ENCODE measurements at regions not wholly inside any gene's neighbourhood (a gene's known extent, or its start where the extent isn't known, plus 50 kb on each side); places are given as distances from the start of the nearest gene placed in this dataset.

DNA sequence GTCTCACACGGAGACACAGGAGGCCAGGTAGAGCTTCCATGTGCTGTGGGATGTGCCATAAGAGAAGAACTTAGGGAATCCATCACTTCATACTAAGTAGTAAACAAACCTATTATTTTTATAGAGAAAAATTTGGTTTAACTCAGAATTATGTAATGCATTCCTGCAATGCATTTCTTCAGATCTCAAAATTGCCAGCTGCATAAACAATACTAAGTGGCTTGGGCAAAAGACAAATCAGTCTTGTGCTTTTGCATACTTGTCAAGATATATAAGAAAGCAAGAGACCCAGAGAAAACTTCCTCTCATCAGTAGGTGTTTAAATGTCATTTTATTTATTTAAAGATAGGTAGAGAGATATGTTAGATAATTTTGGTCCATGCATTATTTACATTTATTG, 382.1 kb upstream of the CTSO start:
- TF ChIP-seq CTCF (conservative IDR thresholded peaks at IDR 0.05; ENCODE audit: low read depth, low read length), result no peak
- no peak for TF ChIP-seq USF2 (IDR thresholded peaks at IDR 0.05; ENCODE audit: low read depth, low read length)
- TF ChIP-seq MAFK (IDR thresholded peaks at IDR 0.05; ENCODE audit: low read depth, low read length), result no peak
- TF ChIP-seq CEBPB (IDR thresholded peaks at IDR 0.05; ENCODE audit: low read depth, low read length), result no peak
- TF ChIP-seq CHD1 (IDR thresholded peaks at IDR 0.05; ENCODE audit: low read depth, low read length), result no peak
- no peak for TF ChIP-seq ELK1 (IDR thresholded peaks at IDR 0.05; ENCODE audit: borderline replicate concordance, low read depth, low read length)
- no peak for TF ChIP-seq SMC3 (IDR thresholded peaks at IDR 0.05; ENCODE audit: low read depth, low read length)
- TF ChIP-seq RFX5 (IDR thresholded peaks at IDR 0.05; ENCODE audit: low read depth, low read length), result no peak
- no peak for TF ChIP-seq RAD21 (IDR thresholded peaks at IDR 0.05; ENCODE audit: low read length)
- TF ChIP-seq MXI1 (IDR thresholded peaks at IDR 0.05; ENCODE audit: borderline replicate concordance, low read depth, low read length), result no peak
- no peak for TF ChIP-seq NFE2L2 (IDR thresholded peaks at IDR 0.05; ENCODE audit: low read depth, low read length)
- TF ChIP-seq RCOR1 (IDR thresholded peaks at IDR 0.05; ENCODE audit: insufficient replicate concordance, low read length), result no peak
- no peak overlapping the region for H2AK5ac ChIP-seq (ENCODE audit: low read depth, low read length)
- no CpG with 5 or more reads among the region's 1 CpG for WGBS, 2 experiments (ENCODE audit: extremely low coverage in 2 of 2, insufficient read length in 1 of 2)
- H2BK20ac ChIP-seq (ENCODE audit: low read depth, low read length), result no peak overlapping the region
- no peaks in the 10 kb centered on the region for H3K9me3 ChIP-seq (ENCODE audit: control insufficient read depth, insufficient read depth, low read length)
- H3K18ac ChIP-seq (ENCODE audit: low read depth, low read length), result no peak overlapping the region
- H3K9me1 ChIP-seq (ENCODE audit: insufficient read depth, low read length), result no peaks in the 10 kb centered on the region
- no peak overlapping the region for H3K4me2 ChIP-seq (ENCODE audit: low read depth, low read length)
- ChIA-PET POLR2A (ENCODE audit: unreplicated experiment) (no interaction called here), CTCF (no interaction called here)
- H4K20me1 ChIP-seq (ENCODE audit: insufficient read depth, low read length), result no peaks in the 10 kb centered on the region
- dilution Hi-C loops (cut with HindIII; ENCODE audit: low sequenced_read_pairs, unreplicated experiment), result no loop called here
- no peak overlapping the region for H4K8ac ChIP-seq (ENCODE audit: low read depth in 2 of 2, low read length in 2 of 2)
- no peak overlapping the region for H3K9ac ChIP-seq (ENCODE audit: low read depth, low read length)
- H2AK9ac ChIP-seq (replicated peaks; ENCODE audit: low read depth, low read length, poor library complexity), result no peak overlapping the region
- no peak overlapping the region for H3K14ac ChIP-seq (replicated peaks; ENCODE audit: low read depth, low read length)
- intact Hi-C loops (cut with micrococcal nuclease), result no loop called here
- no peak overlapping the region for H3K56ac ChIP-seq (ENCODE audit: extremely low read depth, insufficient read depth, low read length)
- H3K23ac ChIP-seq (ENCODE audit: low read depth, low read length), result no peak overlapping the region
- H3K4me3 ChIP-seq (ENCODE audit: insufficient read depth, low read depth, low read length), result no peak overlapping the region
- no peaks in the 10 kb centered on the region for H3K79me1 ChIP-seq (ENCODE audit: low read depth in 1 of 2, low read length in 2 of 2)
- no peak overlapping the region for H2BK120ac ChIP-seq (ENCODE audit: low read depth, low read length)
- H3K4me1 ChIP-seq (ENCODE audit: control insufficient read depth, insufficient read depth, low read length), result no peaks in the 10 kb centered on the region
- BruUV-seq (replicated peaks), result no TSS peak
- no peak overlapping the region for H2BK15ac ChIP-seq (ENCODE audit: low read depth, low read length)
- no peak overlapping the region for H3K4ac ChIP-seq (ENCODE audit: low read depth, low read length)
- no peak overlapping the region for H3K27ac ChIP-seq (ENCODE audit: insufficient read depth, low read length)
- no peak overlapping the region for H4K91ac ChIP-seq (ENCODE audit: insufficient read depth, low read depth, low read length)
- no peak overlapping the region for H4K5ac ChIP-seq (ENCODE audit: low read depth, low read length)
- H2AFZ ChIP-seq (replicated peaks; ENCODE audit: low read length, poor library complexity), result no peak overlapping the region
- in situ Hi-C loops (cut with MboI; ENCODE audit: low sequenced_read_pairs), result no loop called here
- ATAC-seq (ENCODE audit: low read depth) (no peak), DNase-seq (no peak)
- H2BK5ac ChIP-seq (ENCODE audit: low read depth, low read length, poor library complexity, severe bottlenecking), result no peak overlapping the region
- no peaks in the 10 kb centered on the region for H3K36me3 ChIP-seq (ENCODE audit: control insufficient read depth, insufficient read depth, low read length)
- H3K27me3 ChIP-seq (ENCODE audit: control insufficient read depth, insufficient read depth, low read length), result no peaks in the 10 kb centered on the region
